Psoas muscle (tissue), 7 donors: ENCODE measurements at regions not wholly inside any gene's neighbourhood (a gene's known extent, or its start where the extent isn't known, plus 50 kb on each side); places are given as distances from the start of the nearest gene placed in this dataset.

Source experiments
- ATAC-seq, 4 donors: fragments of 200-7000 bp; cut with Tn5 transposase; one replicate each; pipeline ENCODE4 v1.9.1; 2020; ENCODE audit warnings: moderate library complexity in 3 of 4, mild to moderate bottlenecking in 2 of 4
- DNase-seq, 2 donors: peaks; one replicate each; pipeline ENCODE4 v3.0.0-alpha.2; 2020
- H3K27ac ChIP-seq: fragments of 200-600 bp; one replicate; pipeline ENCODE4 v1.8.0; 2022
- H3K27me3 ChIP-seq, 3 donors: fragments of 200-600 bp in 1 of 3; one replicate each; pipeline versions ENCODE4 v1.6.1 to v1.8.0; 2013 to 2022; ENCODE audit warnings: low read length in 2 of 3, mild to moderate bottlenecking in 2 of 3, moderate library complexity in 1 of 3; ENCODE audit not compliant: insufficient read depth in 3 of 3
- H3K36me3 ChIP-seq, 2 donors: fragments of 200-600 bp in 1 of 2; one replicate each; pipeline versions ENCODE4 v1.6.1 to v1.8.0; 2013 to 2022; ENCODE audit warnings: low read depth in 1 of 2, mild to moderate bottlenecking in 1 of 2, moderate library complexity in 1 of 2; ENCODE audit not compliant: insufficient read depth in 1 of 2
- H3K4me1 ChIP-seq: fragments of 200-600 bp; one replicate; pipeline ENCODE4 v1.8.0; 2022
- H3K4me3 ChIP-seq: fragments of 200-600 bp; one replicate; pipeline ENCODE4 v1.8.0; 2022; ENCODE audit warnings: mild to moderate bottlenecking
- H3K9me3 ChIP-seq: fragments of 200-600 bp; one replicate; pipeline ENCODE4 v1.8.0; 2022
- CTCF ChIP-seq: fragments of 200-600 bp; IDR thresholded peaks from one replicate; pipeline ENCODE4 v1.8.0; 2022; ENCODE audit warnings: antibody characterized with exemption
- WGBS, 3 donors: extraction: QIAGEN DNeasy Blood & Tissue Kit; methylation state at CpG; one replicate each; pipeline versions ENCODE4 v1.1.6 to v1.1.7; 2013; 5-methylcytosine and 5-hydroxymethylcytosine counted together
- intact Hi-C, 2 donors: fragments of 100-400 bp; cut with DNase I; formaldehyde crosslinking; loops; one replicate each; pipeline versions ENCODE4 v1.11.0 to v1.14.2; 2022
- donor health status: healthy with polysubstance abuse.
- donor health status: DM: no; HTN: no; CAD: no; lungs with moderate emphysema.
- donor health status: Bipolar disorder and iron deficiency.
- donor health status: healthy.
- donor health status: DM: yes; HTN: yes; CAD: no.
- donor health status: DM: no; HTN: no; CAD: no.
- donor health status: DM: yes; HTN: yes; CAD: no.

GRCh38 chr1:56215086-56215485 is 364.3 kb downstream of the PLPP3 start:
- Histone ChIP-seq H3K36me3 (no peaks in the 10 kb centered on the region), H3K27me3 (no peaks in the 10 kb centered on the region), H3K27ac (no peak overlapping the region), H3K4me3 (no peak overlapping the region), H3K9me3 (no peaks in the 10 kb centered on the region), H3K4me1 (no peaks in the 10 kb centered on the region)
- intact Hi-C loops, result no loop called here
- no peak for TF ChIP-seq CTCF
- no peak for ATAC-seq
- WGBS, 3 donors, result 72 to 87% (median 82%) methylated on average over 3 of the region's 3 CpGs
- DNase-seq, result no peak

DNA sequence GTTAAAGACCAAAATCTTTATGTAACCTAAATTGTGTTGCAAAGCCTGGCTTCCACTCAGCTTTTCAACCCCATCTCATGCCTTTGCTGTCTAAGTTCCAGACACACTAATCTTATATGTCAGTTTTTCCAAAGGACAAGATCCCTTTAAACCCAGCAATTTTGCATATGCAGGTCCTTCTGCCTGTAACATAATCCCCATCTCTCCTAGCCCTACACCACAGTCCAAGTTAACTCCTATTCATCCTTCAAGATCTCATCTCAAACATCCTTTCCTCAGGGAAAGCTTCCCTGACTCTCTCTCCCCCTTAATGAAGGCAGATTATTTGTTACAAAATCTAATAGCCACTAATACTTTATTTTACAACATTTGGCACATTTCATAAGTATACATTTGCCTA is 366.3 kb downstream of the PLPP3 start:
- no peak for DNase-seq
- H3K4me3 ChIP-seq, result no peak overlapping the region
- H3K9me3 ChIP-seq, result peaks cover under 1% of the 10 kb centered on the region
- intact Hi-C loops, result no loop called here
- H3K36me3 ChIP-seq, result no peaks in the 10 kb centered on the region
- no peak overlapping the region for H3K27ac ChIP-seq
- H3K27me3 ChIP-seq, result no peaks in the 10 kb centered on the region
- no peak for ATAC-seq
- no peak for TF ChIP-seq CTCF
- no peaks in the 10 kb centered on the region for H3K4me1 ChIP-seq

- Histone ChIP-seq H3K27me3 (no peaks in the 10 kb centered on the region), H3K9me3 (peaks cover 10% of the 10 kb centered on the region), H3K36me3 (no peaks in the 10 kb centered on the region), H3K4me3 (no peak overlapping the region), H3K27ac (no peak overlapping the region), H3K4me1 (no peaks in the 10 kb centered on the region)
- DNase-seq (no peak), ATAC-seq (no peak)
- no peak for TF ChIP-seq CTCF
- 97 to 98% (median 98%) methylated on average over 2 of the region's 2 CpGs for WGBS, 3 donors
- intact Hi-C loops, result loop anchor here in 1 of 2 donors (1.0 kb wide), 1 partner anchor 26 kb away; no protein-coding TSS in a partner anchor
Observed at GRCh38 chr1:56212143-56212542, 367.2 kb downstream of the PLPP3 start.

GRCh38 chr1:56206391-56206790 is 373.0 kb downstream of the PLPP3 start:
- ATAC-seq (no peak), DNase-seq (no peak)
- no peaks in the 10 kb centered on the region for H3K27me3 ChIP-seq
- H3K27ac ChIP-seq, result no peak overlapping the region
- no peak for TF ChIP-seq CTCF
- H3K4me3 ChIP-seq, result no peak overlapping the region
- no peaks in the 10 kb centered on the region for H3K36me3 ChIP-seq
- intact Hi-C loops, result no loop called here
- WGBS, 3 donors, result 79 to 83% (median 82%) methylated on average over 2 of the region's 2 CpGs
- peaks cover 20% of the 10 kb centered on the region for H3K9me3 ChIP-seq
- peaks cover 7% of the 10 kb centered on the region for H3K4me1 ChIP-seq

- H3K27me3 ChIP-seq, result no peaks in the 10 kb centered on the region
- 77 to 79% (median 78%) methylated on average over 1 of the region's 1 CpG for WGBS, 3 donors
- intact Hi-C loops, result loop anchor here in 1 of 2 donors (5.0 kb wide), 2 partner anchors 53 to 373 kb away; partner anchors contain the start of gene PLPP3
- H3K27ac ChIP-seq, result no peak overlapping the region
- DNase-seq (no peak), ATAC-seq (no peak)
- no peak overlapping the region for H3K4me3 ChIP-seq
- H3K9me3 ChIP-seq, result peaks cover 20% of the 10 kb centered on the region
- TF ChIP-seq CTCF, result no peak
- no peaks in the 10 kb centered on the region for H3K36me3 ChIP-seq
- H3K4me1 ChIP-seq, result peaks cover 27% of the 10 kb centered on the region
Observed at GRCh38 chr1:56204206-56204605, 375.2 kb downstream of the PLPP3 start.
